HepG2 (cell line): ENCODE measurements at regions not wholly inside any gene's neighbourhood (a gene's known extent, or its start where the extent isn't known, plus 50 kb on each side); places are given as distances from the start of the nearest gene placed in this dataset.

ENCODE experiments used
- ATAC-seq: fragments of 200-7000 bp; cut with Tn5 transposase; 3 replicates; pipeline ENCODE4 v1.9.1; 2020; ENCODE audit warnings: mild to moderate bottlenecking, moderate library complexity
- BruUV-seq: library from RNA; stranded (reverse); fragments of 400-500 nt; replicated peaks from 2 replicates; lab custom pipeline; 2021; lab: Mats Ljungman, UMichigan
- CTCF ChIA-PET: fragments of 300-600 bp; formaldehyde crosslinking; extraction: SDS; loops from one replicate; lab custom pipeline; 2021; ENCODE audit warnings: low total read pairs, inconsistent platforms, low intra/inter-chr PET ratio; lab: Yijun Ruan, JAX
- POLR2A ChIA-PET: fragments of 350-600 bp; sonication (Branson Sonifier 250); formaldehyde crosslinking; loops from one replicate; lab custom pipeline; 2020; ENCODE audit warnings: antibody characterized with exemption, inconsistent platforms; lab: Yijun Ruan, JAX
- DNase-seq: peaks from one replicate; pipeline ENCODE4 v3.0.0-alpha.2; 2015; ENCODE audit warnings: low spot score
- FAIRE-seq: peaks from 3 replicates; lab custom pipeline; 2011; peaks lifted over from hg19 to GRCh38; lab: Jason Lieb, UNC
- H2AFZ ChIP-seq: one replicate; pipeline ENCODE4 v1.6.1; 2011; ENCODE audit warnings: low read length, inconsistent platforms
- H3K27ac ChIP-seq: fragments of 300-600 bp; 3 replicates; pipeline ENCODE4 v1.8.0; 2011; ENCODE audit warnings: mixed run types, mild to moderate bottlenecking, mixed read lengths, low read length, inconsistent platforms; ENCODE audit not compliant: insufficient read depth; ENCODE audit errors: extremely low read length
- H3K27me3 ChIP-seq, 2 experiments: fragments of 200-600 bp in 1 of 2; 2 replicates in 1 of 2; 3 replicates in 1 of 2; pipeline versions ENCODE4 v1.6.0 to v1.8.0; 2011; ENCODE audit warnings: low read length in 2 of 2, mild to moderate bottlenecking in 2 of 2, moderate library complexity in 2 of 2, inconsistent platforms in 1 of 2; ENCODE audit not compliant: insufficient read depth in 2 of 2, control insufficient read depth in 1 of 2
- H3K36me3 ChIP-seq, 2 experiments: fragments of 200-600 bp in 1 of 2; replicated peaks in 1 of 2; 2 replicates in 1 of 2; 3 replicates in 1 of 2; pipeline versions ENCODE4 v1.5.1 to v1.8.0; 2011; ENCODE audit warnings: low read length in 2 of 2, inconsistent platforms in 1 of 2; ENCODE audit not compliant: insufficient read depth in 2 of 2, control insufficient read depth in 1 of 2
- H3K4me1 ChIP-seq: 2 replicates; pipeline ENCODE4 v1.5.1; 2012; ENCODE audit warnings: low read length, inconsistent platforms; ENCODE audit not compliant: insufficient read depth
- H3K4me2 ChIP-seq: 2 replicates; pipeline ENCODE4 v1.6.0; 2011; ENCODE audit warnings: low read depth, low read length, inconsistent platforms
- H3K4me3 ChIP-seq, 3 experiments: fragments of 200-600 bp in 1 of 3; sonication (generic), shearing (Covaris generic) in 1 of 3; replicated peaks in 1 of 3; 2 replicates each; pipeline ENCODE4 v1.5.1; 2011 to 2016; ENCODE audit warnings: low read length in 3 of 3, inconsistent platforms in 2 of 3, low read depth in 2 of 3, mild to moderate bottlenecking in 2 of 3, control low read depth in 1 of 3, mixed read lengths in 1 of 3; ENCODE audit not compliant: insufficient read depth in 1 of 3
- H3K79me2 ChIP-seq: one replicate; pipeline ENCODE4 v1.6.1; 2011; ENCODE audit warnings: low read length, inconsistent platforms; ENCODE audit not compliant: insufficient read depth
- H3K9ac ChIP-seq: 2 replicates; pipeline ENCODE4 v1.6.0; 2011; ENCODE audit warnings: mild to moderate bottlenecking, low read depth, low read length, inconsistent platforms; ENCODE audit not compliant: insufficient read depth
- H3K9me3 ChIP-seq: 2 replicates; pipeline ENCODE4 v1.5.1; 2012; ENCODE audit warnings: mild to moderate bottlenecking, low read length
- H4K20me1 ChIP-seq: 2 replicates; pipeline ENCODE4 v1.6.0; 2011; ENCODE audit warnings: inconsistent platforms, mild to moderate bottlenecking, low read length, moderate library complexity; ENCODE audit not compliant: insufficient read depth
- DNMT3B ChIP-seq: conservative IDR thresholded peaks from 2 replicates; pipeline ENCODE4 v1.6.1; 2016; ENCODE audit warnings: missing biosample characterization, control low read depth
- HOXA5 ChIP-seq: sonication (generic); formaldehyde crosslinking; IDR thresholded peaks from 2 replicates; pipeline ENCODE4 v1.4.0; 2020; ENCODE audit warnings: missing genetic modification reagents
- RFXAP ChIP-seq: sonication (generic); formaldehyde crosslinking; IDR thresholded peaks from 2 replicates; pipeline ENCODE4 v1.4.0; 2020; ENCODE audit warnings: missing genetic modification reagents, borderline replicate concordance
- SCMH1 ChIP-seq: sonication (generic); formaldehyde crosslinking; IDR thresholded peaks from 2 replicates; pipeline ENCODE4 v1.9.0; 2021; ENCODE audit warnings: missing genetic modification reagents, mild to moderate bottlenecking, borderline replicate concordance
- ZFYVE20 ChIP-seq: sonication (generic); formaldehyde crosslinking; IDR thresholded peaks from 2 replicates; pipeline ENCODE4 v1.8.0; 2023; ENCODE audit warnings: low read depth, mild to moderate bottlenecking, moderate library complexity, missing genetic modification reagents, borderline replicate concordance
- ZNF282 ChIP-seq: fragments of 450-650 bp; IDR thresholded peaks from 2 replicates; pipeline ENCODE4 v1.6.1; 2018; ENCODE audit not compliant: partially characterized antibody
- ZNF550 ChIP-seq: sonication (generic); formaldehyde crosslinking; IDR thresholded peaks from 2 replicates; pipeline ENCODE4 v1.4.0; 2020; ENCODE audit warnings: mild to moderate bottlenecking, missing genetic modification reagents, borderline replicate concordance
- ZNF567 ChIP-seq: sonication (generic); formaldehyde crosslinking; IDR thresholded peaks from 2 replicates; pipeline ENCODE4 v1.8.1; 2023; ENCODE audit warnings: mild to moderate bottlenecking, missing genetic modification reagents, borderline replicate concordance
- WGBS: methylation state at CpG from one replicate; pipeline ENCODE4 v1.1.6; 2017; ENCODE audit warnings: low lambda C conversion rate; 5-methylcytosine and 5-hydroxymethylcytosine counted together
- in situ Hi-C: cut with HindIII; loops from 2 replicates; pipeline ENCODE4 v1.10.0; 2017; ENCODE audit warnings: low pct_unique_long_range_greater_than_20kb; ENCODE audit not compliant: extremely low pct_ligation_motif_present
- intact Hi-C: fragments of 100-400 bp; cut with micrococcal nuclease; formaldehyde crosslinking; loops from one replicate; pipeline ENCODE4 v1.10.0; 2022; ENCODE audit not compliant: unreplicated experiment
- TF ChIP-seq, protein P1 (sequence below): sonication (generic); formaldehyde crosslinking; IDR thresholded peaks from 2 replicates; pipeline ENCODE4 v1.5.1; 2020; ENCODE audit warnings: missing genetic modification reagents, mild to moderate bottlenecking, borderline replicate concordance
- TF ChIP-seq, protein P2 (sequence below): sonication (generic); formaldehyde crosslinking; conservative IDR thresholded peaks from 2 replicates; pipeline ENCODE4 v1.4.0; 2020; ENCODE audit warnings: missing genetic modification reagents
- TF ChIP-seq, protein P3 (sequence below): sonication (generic); formaldehyde crosslinking; IDR thresholded peaks from 2 replicates; pipeline ENCODE4 v1.4.0; 2020; ENCODE audit warnings: low read depth, mild to moderate bottlenecking, missing genetic modification reagents
- TF ChIP-seq, protein P4 (sequence below): sonication (generic); formaldehyde crosslinking; IDR thresholded peaks from 2 replicates; pipeline ENCODE4 v1.5.0; 2020; ENCODE audit warnings: missing genetic modification reagents

GRCh38 chr10:23886355-23886754 is 322.6 kb upstream of the KIAA1217 start:
- H3K4me3 ChIP-seq, result no peak overlapping the region
- H3K36me3 ChIP-seq, result no peaks in the 10 kb centered on the region
- no peaks in the 10 kb centered on the region for H4K20me1 ChIP-seq
- no peaks in the 10 kb centered on the region for H3K9me3 ChIP-seq
- peak; percentile 65 for FAIRE-seq
- ChIA-PET POLR2A (no interaction called here), CTCF (no interaction called here)
- H3K79me2 ChIP-seq, result no peaks in the 10 kb centered on the region
- H3K4me2 ChIP-seq, result no peak overlapping the region
- in situ Hi-C loops (no loop called here), intact Hi-C loops (no loop called here)
- H3K4me1 ChIP-seq, result no peaks in the 10 kb centered on the region
- no peak overlapping the region for H3K9ac ChIP-seq
- 2% methylated on average over 6 of the region's 6 CpGs for WGBS
- peak; percentile 62 for ATAC-seq
- TF ChIP-seq ZNF550 (CRISPR knock-in tag) (no peak), HOXA5 (no peak), ZNF282 (no peak), RFXAP (no peak), SCMH1 (CRISPR knock-in tag) (no peak), DNMT3B (CRISPR knock-in tag) (no peak), ZNF567 (CRISPR knock-in tag) (no peak), ZFYVE20 (CRISPR knock-in tag) (no peak)
- TF ChIP-seq, protein P1, sequence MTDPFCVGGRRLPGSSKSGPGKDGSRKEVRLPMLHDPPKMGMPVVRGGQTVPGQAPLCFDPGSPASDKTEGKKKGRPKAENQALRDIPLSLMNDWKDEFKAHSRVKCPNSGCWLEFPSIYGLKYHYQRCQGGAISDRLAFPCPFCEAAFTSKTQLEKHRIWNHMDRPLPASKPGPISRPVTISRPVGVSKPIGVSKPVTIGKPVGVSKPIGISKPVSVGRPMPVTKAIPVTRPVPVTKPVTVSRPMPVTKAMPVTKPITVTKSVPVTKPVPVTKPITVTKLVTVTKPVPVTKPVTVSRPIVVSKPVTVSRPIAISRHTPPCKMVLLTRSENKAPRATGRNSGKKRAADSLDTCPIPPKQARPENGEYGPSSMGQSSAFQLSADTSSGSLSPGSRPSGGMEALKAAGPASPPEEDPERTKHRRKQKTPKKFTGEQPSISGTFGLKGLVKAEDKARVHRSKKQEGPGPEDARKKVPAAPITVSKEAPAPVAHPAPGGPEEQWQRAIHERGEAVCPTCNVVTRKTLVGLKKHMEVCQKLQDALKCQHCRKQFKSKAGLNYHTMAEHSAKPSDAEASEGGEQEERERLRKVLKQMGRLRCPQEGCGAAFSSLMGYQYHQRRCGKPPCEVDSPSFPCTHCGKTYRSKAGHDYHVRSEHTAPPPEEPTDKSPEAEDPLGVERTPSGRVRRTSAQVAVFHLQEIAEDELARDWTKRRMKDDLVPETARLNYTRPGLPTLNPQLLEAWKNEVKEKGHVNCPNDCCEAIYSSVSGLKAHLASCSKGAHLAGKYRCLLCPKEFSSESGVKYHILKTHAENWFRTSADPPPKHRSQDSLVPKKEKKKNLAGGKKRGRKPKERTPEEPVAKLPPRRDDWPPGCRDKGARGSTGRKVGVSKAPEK (CRISPR knock-in tag), result no peak
- TF ChIP-seq, protein P2, sequence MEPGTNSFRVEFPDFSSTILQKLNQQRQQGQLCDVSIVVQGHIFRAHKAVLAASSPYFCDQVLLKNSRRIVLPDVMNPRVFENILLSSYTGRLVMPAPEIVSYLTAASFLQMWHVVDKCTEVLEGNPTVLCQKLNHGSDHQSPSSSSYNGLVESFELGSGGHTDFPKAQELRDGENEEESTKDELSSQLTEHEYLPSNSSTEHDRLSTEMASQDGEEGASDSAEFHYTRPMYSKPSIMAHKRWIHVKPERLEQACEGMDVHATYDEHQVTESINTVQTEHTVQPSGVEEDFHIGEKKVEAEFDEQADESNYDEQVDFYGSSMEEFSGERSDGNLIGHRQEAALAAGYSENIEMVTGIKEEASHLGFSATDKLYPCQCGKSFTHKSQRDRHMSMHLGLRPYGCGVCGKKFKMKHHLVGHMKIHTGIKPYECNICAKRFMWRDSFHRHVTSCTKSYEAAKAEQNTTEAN, result no peak
- TF ChIP-seq, protein P3, sequence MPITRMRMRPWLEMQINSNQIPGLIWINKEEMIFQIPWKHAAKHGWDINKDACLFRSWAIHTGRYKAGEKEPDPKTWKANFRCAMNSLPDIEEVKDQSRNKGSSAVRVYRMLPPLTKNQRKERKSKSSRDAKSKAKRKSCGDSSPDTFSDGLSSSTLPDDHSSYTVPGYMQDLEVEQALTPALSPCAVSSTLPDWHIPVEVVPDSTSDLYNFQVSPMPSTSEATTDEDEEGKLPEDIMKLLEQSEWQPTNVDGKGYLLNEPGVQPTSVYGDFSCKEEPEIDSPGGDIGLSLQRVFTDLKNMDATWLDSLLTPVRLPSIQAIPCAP (CRISPR knock-in tag), result no peak
- TF ChIP-seq, protein P4, sequence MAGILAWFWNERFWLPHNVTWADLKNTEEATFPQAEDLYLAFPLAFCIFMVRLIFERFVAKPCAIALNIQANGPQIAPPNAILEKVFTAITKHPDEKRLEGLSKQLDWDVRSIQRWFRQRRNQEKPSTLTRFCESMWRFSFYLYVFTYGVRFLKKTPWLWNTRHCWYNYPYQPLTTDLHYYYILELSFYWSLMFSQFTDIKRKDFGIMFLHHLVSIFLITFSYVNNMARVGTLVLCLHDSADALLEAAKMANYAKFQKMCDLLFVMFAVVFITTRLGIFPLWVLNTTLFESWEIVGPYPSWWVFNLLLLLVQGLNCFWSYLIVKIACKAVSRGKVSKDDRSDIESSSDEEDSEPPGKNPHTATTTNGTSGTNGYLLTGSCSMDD (CRISPR knock-in tag), result no peak
- no peaks in the 10 kb centered on the region for H3K27me3 ChIP-seq
- peak; percentile 5 for DNase-seq
- no TSS peak for BruUV-seq
- H2AFZ ChIP-seq, result no peak overlapping the region
- no peak overlapping the region for H3K27ac ChIP-seq
